A549 (cell line): ENCODE measurements at regions not wholly inside any gene's neighbourhood (a gene's known extent, or its start where the extent isn't known, plus 50 kb on each side); places are given as distances from the start of the nearest gene placed in this dataset.

Source experiments
- ATAC-seq, 2 experiments: fragments of 200-7000 bp in 1 of 2; fragments of >200 bp in 1 of 2; cut with Nextera tagmentation in 1 of 2; cut with Tn5 transposase in 1 of 2; 3 replicates each; pipeline versions ENCODE4 v1.8.0 to v1.9.1; 2018 to 2020; ENCODE audit warnings: mild to moderate bottlenecking in 1 of 2, moderate library complexity in 1 of 2
- CTCF ChIA-PET: fragments of 300-600 bp; sonication (Branson Sonifier 250); formaldehyde crosslinking; extraction: SDS; loops from one replicate; lab custom pipeline; 2021; ENCODE audit warnings: antibody characterized with exemption, inconsistent platforms; lab: Yijun Ruan, JAX
- POLR2A ChIA-PET: fragments of 350-600 bp; formaldehyde crosslinking; extraction: SDS; loops from one replicate; lab custom pipeline; 2021; ENCODE audit warnings: antibody characterized with exemption, inconsistent platforms; lab: Yijun Ruan, JAX
- DNase-seq, 2 experiments: peaks; one replicate each; pipeline versions ENCODE4 v3.0.0 to v3.0.0-alpha.2; 2011 to 2016; ENCODE audit warnings: low read depth in 1 of 2, low spot score in 1 of 2
- FAIRE-seq: peaks from 2 replicates; lab custom pipeline; 2011; peaks lifted over from hg19 to GRCh38; lab: Jason Lieb, UNC
- H3K27ac ChIP-seq, 2 experiments: fragments of >200 bp; sonication (Bioruptor Twin); formaldehyde crosslinking; 3 replicates each; pipeline ENCODE4 v1.5.1; 2016 to 2017
- H3K4me1 ChIP-seq: fragments of >200 bp; sonication (Bioruptor Twin); formaldehyde crosslinking; 3 replicates; pipeline ENCODE4 v1.6.1; 2016
- H3K4me2 ChIP-seq: fragments of >200 bp; sonication (Bioruptor Twin); formaldehyde crosslinking; 3 replicates; pipeline ENCODE4 v1.6.1; 2016
- H3K4me3 ChIP-seq: fragments of >200 bp; sonication (Bioruptor Twin); formaldehyde crosslinking; 3 replicates; pipeline ENCODE4 v1.5.1; 2016
- H3K9me3 ChIP-seq: fragments of >200 bp; sonication (Bioruptor Twin); formaldehyde crosslinking; 3 replicates; pipeline ENCODE4 v1.6.1; 2016
- BCL3 ChIP-seq: fragments of >200 bp; sonication (Bioruptor Twin); formaldehyde crosslinking; IDR thresholded peaks from 3 replicates; pipeline ENCODE4 v1.6.1; 2016
- CBX2 ChIP-seq: fragments of 200-600 bp; sonication (generic); IDR thresholded peaks from 2 replicates; pipeline ENCODE4 v1.6.1; 2016; ENCODE audit warnings: low read depth, mild to moderate bottlenecking, borderline replicate concordance
- CHD2 ChIP-seq: fragments of 150-350 bp; IDR thresholded peaks from 2 replicates; pipeline ENCODE4 v1.6.1; 2014; ENCODE audit warnings: low read length; ENCODE audit not compliant: partially characterized antibody
- CHD4 ChIP-seq: fragments of 200-600 bp; sonication (generic); IDR thresholded peaks from 2 replicates; pipeline ENCODE4 v1.6.1; 2016; ENCODE audit warnings: antibody characterized with exemption, mild to moderate bottlenecking, borderline replicate concordance
- EHF ChIP-seq: fragments of 250-450 bp; sonication (Bioruptor Pico); IDR thresholded peaks from 2 replicates; pipeline ENCODE4 v1.5.0; 2020; ENCODE audit warnings: mild to moderate bottlenecking
- ELK1 ChIP-seq: fragments of 150-350 bp; IDR thresholded peaks from 2 replicates; pipeline ENCODE4 v1.6.1; 2014; ENCODE audit warnings: low read depth, mild to moderate bottlenecking, low read length
- EP300 ChIP-seq, 2 experiments: fragments of >200 bp; sonication (Bioruptor Twin); formaldehyde crosslinking; IDR thresholded peaks; 2 replicates in 1 of 2; 3 replicates in 1 of 2; pipeline ENCODE4 v1.6.1; 2016 to 2017
- FOSB ChIP-seq: fragments of 250-450 bp; sonication (Bioruptor Pico); IDR thresholded peaks from 2 replicates; pipeline ENCODE4 v1.5.0; 2020; ENCODE audit warnings: mild to moderate bottlenecking, moderate library complexity
- FOSL2 ChIP-seq, 2 experiments: fragments of 450-650 bp in 1 of 2; fragments of >200 bp in 1 of 2; sonication (Bioruptor Twin) in 1 of 2; formaldehyde crosslinking; IDR thresholded peaks; 2 replicates each; pipeline versions ENCODE4 v1.5.0 to v1.6.1; 2016 to 2020; ENCODE audit warnings: mild to moderate bottlenecking in 1 of 2, moderate library complexity in 1 of 2
- HES2 ChIP-seq: fragments of >200 bp; sonication (Bioruptor Twin); formaldehyde crosslinking; IDR thresholded peaks from 2 replicates; pipeline ENCODE4 v1.6.1; 2016
- HEYL ChIP-seq: fragments of 250-450 bp; sonication (Bioruptor Pico); IDR thresholded peaks from 2 replicates; pipeline ENCODE4 v1.8.0; 2021; ENCODE audit warnings: mild to moderate bottlenecking, moderate library complexity
- HMGXB4 ChIP-seq: fragments of 250-450 bp; sonication (Bioruptor Pico); IDR thresholded peaks from 2 replicates; pipeline ENCODE4 v1.5.0; 2021; ENCODE audit warnings: mild to moderate bottlenecking, moderate library complexity, borderline replicate concordance
- KDM5A ChIP-seq: fragments of 200-600 bp; sonication (generic); IDR thresholded peaks from 2 replicates; pipeline ENCODE4 v1.6.1; 2016; ENCODE audit warnings: antibody characterized with exemption, mild to moderate bottlenecking
- MAX ChIP-seq: IDR thresholded peaks from 2 replicates; pipeline ENCODE4 v1.6.1; 2012
- NPAS2 ChIP-seq: fragments of 250-450 bp; sonication (Bioruptor Pico); IDR thresholded peaks from 2 replicates; pipeline ENCODE4 v1.8.0; 2022; ENCODE audit warnings: mild to moderate bottlenecking, moderate library complexity, borderline replicate concordance
- NR3C1 ChIP-seq: fragments of >200 bp; sonication (Bioruptor Twin); formaldehyde crosslinking; IDR thresholded peaks from 3 replicates; pipeline ENCODE4 v1.6.1; 2017
- RCOR1 ChIP-seq: fragments of 150-350 bp; IDR thresholded peaks from 2 replicates; pipeline ENCODE4 v1.6.1; 2014; ENCODE audit warnings: antibody characterized with exemption, low read length, low read depth
- RFX5 ChIP-seq: fragments of 450-650 bp; IDR thresholded peaks from 2 replicates; pipeline ENCODE4 v1.7.1; 2014; ENCODE audit warnings: antibody characterized with exemption, mild to moderate bottlenecking, moderate library complexity
- SREBF2 ChIP-seq: fragments of 450-650 bp; IDR thresholded peaks from 2 replicates; pipeline ENCODE4 v1.6.1; 2014; ENCODE audit warnings: mild to moderate bottlenecking, moderate library complexity
- TP53 ChIP-seq: fragments of 250-450 bp; sonication (Bioruptor Pico); IDR thresholded peaks from 2 replicates; pipeline ENCODE4 v1.5.0; 2021; ENCODE audit warnings: mild to moderate bottlenecking, moderate library complexity
- USF2 ChIP-seq: fragments of 450-650 bp; IDR thresholded peaks from 2 replicates; pipeline ENCODE4 v1.6.1; 2014; ENCODE audit warnings: antibody characterized with exemption
- WGBS: methylation state at CpG from one replicate; pipeline ENCODE4 v1.1.6; 2017; ENCODE audit errors: missing lambda C conversion rate; 5-methylcytosine and 5-hydroxymethylcytosine counted together

- TF ChIP-seq RCOR1: no peak
- TF ChIP-seq FOSL2 (IDR thresholded peaks at IDR 0.05): no peak
- no peak for TF ChIP-seq FOSL2 (CRISPR knock-in tag; IDR thresholded peaks at IDR 0.05)
- TF ChIP-seq SREBF2: no peak
- TF ChIP-seq TP53 (CRISPR knock-in tag): no peak
- TF ChIP-seq CHD2: no peak
- TF ChIP-seq RFX5: no peak
- TF ChIP-seq HEYL: no peak
- no peak for TF ChIP-seq EP300 (IDR thresholded peaks at IDR 0.05)
- no peak for TF ChIP-seq HMGXB4 (CRISPR knock-in tag)
- no peak for TF ChIP-seq EHF
- TF ChIP-seq BCL3: no peak
- TF ChIP-seq CBX2: no peak
- TF ChIP-seq FOSB (CRISPR knock-in tag): no peak
- TF ChIP-seq NR3C1: no peak
- TF ChIP-seq NPAS2 (CRISPR knock-in tag): no peak
- no peak for TF ChIP-seq CHD4
- TF ChIP-seq MAX: no peak
- no peak for TF ChIP-seq USF2
- no peak for TF ChIP-seq KDM5A
- no peak for TF ChIP-seq HES2
- Histone ChIP-seq H3K4me3 (no peak overlapping the region), H3K4me1 (no peaks in the 10 kb centered on the region), H3K27ac (no peak overlapping the region), H3K4me2 (no peak overlapping the region), H3K9me3 (peaks cover 3% of the 10 kb centered on the region; the same call in 1 of the 3 replicates)
- DNase-seq: no peak
- ATAC-seq: no peak
- ChIA-PET POLR2A (no interaction called here), CTCF (no interaction called here)
- FAIRE-seq: no peak
- WGBS: 0% methylated on average over 1 of the region's 1 CpG
These were observed 310.3 kb downstream of the OXSM start for GRCh38 chr3:26100176-26100575.

GRCh38 chr3:26102376-26102775 lies 312.5 kb downstream of the OXSM start:
- FAIRE-seq: no peak
- CTCF ChIA-PET: interaction anchor here (1.1 kb wide), 1 partner anchor 53 kb away, joined by 3 read pairs; no protein-coding TSS in a partner anchor
- Histone ChIP-seq H3K9me3 (no peaks in the 10 kb centered on the region; the same call in 2 of the 3 replicates), H3K4me3 (no peak overlapping the region), H3K4me2 (no peak overlapping the region), H3K4me1 (no peaks in the 10 kb centered on the region), H3K27ac (no peak overlapping the region)
- 0% methylated on average over 1 of the region's 1 CpG for WGBS
- no peak for DNase-seq
- TF ChIP-seq ELK1: no peak
- POLR2A ChIA-PET: no interaction called here
- no peak for ATAC-seq
